D341Med (cell line): ENCODE measurements at regions not wholly inside any gene's neighbourhood (a gene's known extent, or its start where the extent isn't known, plus 50 kb on each side); places are given as distances from the start of the nearest gene placed in this dataset.

ENCODE experiments used
- DNase-seq: peaks from one replicate; pipeline ENCODE4 v3.0.0; 2012; ENCODE audit warnings: low spot score

GRCh38 chr5:28512648-28513047 is 1474.3 kb upstream of the CDH9 start:
- DNase-seq, result peak; percentile 3

GRCh38 chr5:28505121-28505520 is 1466.7 kb upstream of the CDH9 start:
- DNase-seq, result no peak

GRCh38 chr5:28500511-28500910 is 1462.1 kb upstream of the CDH9 start:
- DNase-seq, result no peak

GRCh38 chr5:28499766-28500290 is 1461.4 kb upstream of the CDH9 start:
- no peak for DNase-seq

DNA sequence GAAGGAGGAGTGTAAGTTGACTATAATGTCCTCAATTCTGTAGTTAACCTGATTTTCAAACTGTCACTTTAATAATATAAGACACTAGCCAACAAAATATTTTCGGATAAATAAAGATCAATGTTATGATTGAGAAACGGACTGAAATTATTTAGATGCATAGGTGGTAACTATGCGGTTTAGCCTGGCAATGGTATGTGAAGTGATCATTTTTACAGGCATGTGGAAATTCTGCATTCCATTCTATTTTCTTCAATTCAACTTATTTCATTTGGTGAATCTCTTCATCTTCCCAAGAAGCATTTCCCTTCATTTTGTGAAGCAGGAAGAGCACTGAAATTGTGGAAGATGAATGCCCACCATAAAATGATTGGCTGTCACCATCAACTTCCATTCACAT is 1457.5 kb upstream of the CDH9 start:
- no peak for DNase-seq

DNA sequence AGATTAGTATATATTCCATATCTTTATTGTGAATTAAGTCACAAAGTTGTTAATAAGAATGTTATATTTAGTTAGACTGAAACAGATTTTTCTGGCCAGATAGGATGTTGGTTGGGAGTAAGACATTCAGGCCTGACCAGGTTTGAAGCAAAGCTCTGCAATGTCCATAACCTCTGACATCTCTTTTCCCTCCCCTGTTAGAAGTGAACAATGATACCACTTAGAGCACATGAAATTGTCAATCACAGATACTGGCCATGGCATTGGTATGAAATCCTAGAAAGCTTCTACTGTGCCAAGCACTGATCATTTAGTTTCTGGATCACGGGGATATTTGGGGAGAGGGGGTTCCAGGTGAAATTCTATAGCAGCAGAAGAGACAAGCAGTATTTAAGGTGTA is 1455.1 kb upstream of the CDH9 start:
- no peak for DNase-seq

- DNase-seq, result no peak
Observed at GRCh38 chr5:28488752-28489151, 1450.4 kb upstream of the CDH9 start.

DNA sequence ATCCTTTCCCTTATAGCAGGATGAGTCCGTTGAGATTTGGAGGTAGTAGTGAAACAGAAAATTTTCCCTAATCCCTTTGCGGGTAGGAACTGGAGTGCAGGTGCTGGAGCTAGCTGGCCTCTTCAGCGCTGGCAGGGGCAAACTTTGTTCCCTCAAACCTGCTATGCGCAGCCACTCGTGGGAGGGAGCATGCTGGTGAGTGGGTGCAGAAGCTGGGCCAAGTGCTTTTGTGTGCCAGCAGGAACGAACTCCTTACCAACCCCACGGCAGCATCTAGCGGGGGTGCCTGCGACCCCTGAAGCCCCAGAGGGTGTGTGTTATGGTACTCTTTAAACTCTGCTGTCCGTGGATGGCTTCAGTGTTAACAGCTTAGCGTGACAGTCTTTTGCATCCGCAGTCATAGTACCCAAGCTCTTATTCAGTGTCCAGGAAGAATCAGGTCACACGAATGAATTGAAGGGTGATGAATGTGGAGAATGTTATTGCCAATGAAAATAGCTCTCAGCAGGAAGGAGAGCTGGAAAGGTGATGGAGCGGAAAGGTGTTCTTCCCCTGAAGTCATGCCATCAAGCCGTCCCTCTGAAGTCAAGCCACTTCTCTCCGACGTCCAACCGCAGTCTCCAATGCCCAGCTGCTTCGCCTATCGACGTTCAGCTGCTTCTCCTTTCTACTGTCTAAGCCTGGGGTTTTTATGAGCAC is 1445.1 kb upstream of the CDH9 start:
- no peak for DNase-seq

DNA sequence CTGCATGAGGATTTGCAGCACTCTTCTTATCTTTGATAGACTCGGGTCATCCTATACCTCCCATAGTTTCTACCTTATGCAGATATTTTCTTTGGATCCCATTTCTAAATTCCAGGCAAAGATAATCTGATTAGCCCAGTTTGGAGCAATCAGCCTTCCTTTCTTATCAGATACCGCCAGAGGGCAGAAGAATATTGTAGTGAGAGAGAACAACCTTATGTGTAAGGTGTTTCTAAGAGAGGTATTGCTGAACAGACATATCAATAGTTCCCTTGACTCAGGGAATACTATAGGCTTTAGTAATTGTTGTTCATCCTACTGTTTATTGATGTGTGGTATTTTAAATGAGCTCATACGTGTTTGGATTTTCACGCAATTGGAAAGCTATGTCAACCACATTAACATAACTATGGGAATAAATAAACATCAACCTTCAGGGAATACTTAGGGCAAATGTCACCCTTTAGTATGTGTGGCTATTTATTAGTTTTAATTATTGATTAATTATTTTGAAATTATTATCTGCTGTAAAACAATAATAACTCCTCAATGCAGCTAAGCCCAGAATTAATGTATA is 1435.2 kb upstream of the CDH9 start:
- DNase-seq, result no peak

- DNase-seq, result no peak
Observed at GRCh38 chr5:28468166-28468565, 1429.8 kb upstream of the CDH9 start.

- no peak for DNase-seq
Observed at GRCh38 chr5:28463728-28464127, 1425.3 kb upstream of the CDH9 start.

GRCh38 chr5:28451483-28451882 is 1413.1 kb upstream of the CDH9 start:
- DNase-seq, result no peak

DNA sequence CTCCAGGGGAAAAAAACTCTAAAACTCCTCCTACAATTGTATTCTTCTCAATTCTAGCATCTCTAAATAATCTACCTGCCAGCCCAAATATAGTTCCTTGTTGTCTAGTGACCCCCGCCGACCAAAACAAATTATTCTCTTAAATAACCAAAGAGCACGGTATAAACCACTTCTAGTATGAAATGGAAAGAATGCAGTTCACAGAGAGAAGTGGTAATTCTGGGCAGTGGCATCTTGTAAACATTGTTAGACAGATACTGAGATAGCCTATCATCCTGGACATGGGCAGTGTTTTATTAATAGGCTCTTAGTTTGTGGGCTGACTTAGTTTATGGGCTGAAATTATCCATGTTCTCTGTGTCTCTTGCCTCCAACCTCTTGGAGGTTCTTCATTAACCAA is 1412.6 kb upstream of the CDH9 start:
- DNase-seq, result no peak

DNA sequence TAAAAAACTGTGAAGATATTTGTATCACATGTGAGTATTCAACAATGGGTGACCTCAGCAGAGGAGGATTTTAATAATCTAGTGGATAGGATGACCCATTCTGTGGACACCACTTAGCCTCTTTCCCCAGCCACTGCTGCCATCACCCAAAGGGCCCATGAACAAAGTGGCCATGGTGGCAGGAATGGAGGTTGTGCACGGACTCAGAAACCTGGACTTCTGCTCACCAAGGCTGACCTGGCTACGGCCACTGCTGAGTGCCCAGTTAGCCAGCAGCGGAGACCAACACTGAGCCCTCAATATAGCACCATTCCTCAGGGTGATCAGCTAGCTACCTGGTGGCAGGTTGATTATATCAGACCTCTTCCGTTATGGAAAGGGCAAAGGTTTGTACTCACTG is 1410.4 kb upstream of the CDH9 start:
- no peak for DNase-seq

DNA sequence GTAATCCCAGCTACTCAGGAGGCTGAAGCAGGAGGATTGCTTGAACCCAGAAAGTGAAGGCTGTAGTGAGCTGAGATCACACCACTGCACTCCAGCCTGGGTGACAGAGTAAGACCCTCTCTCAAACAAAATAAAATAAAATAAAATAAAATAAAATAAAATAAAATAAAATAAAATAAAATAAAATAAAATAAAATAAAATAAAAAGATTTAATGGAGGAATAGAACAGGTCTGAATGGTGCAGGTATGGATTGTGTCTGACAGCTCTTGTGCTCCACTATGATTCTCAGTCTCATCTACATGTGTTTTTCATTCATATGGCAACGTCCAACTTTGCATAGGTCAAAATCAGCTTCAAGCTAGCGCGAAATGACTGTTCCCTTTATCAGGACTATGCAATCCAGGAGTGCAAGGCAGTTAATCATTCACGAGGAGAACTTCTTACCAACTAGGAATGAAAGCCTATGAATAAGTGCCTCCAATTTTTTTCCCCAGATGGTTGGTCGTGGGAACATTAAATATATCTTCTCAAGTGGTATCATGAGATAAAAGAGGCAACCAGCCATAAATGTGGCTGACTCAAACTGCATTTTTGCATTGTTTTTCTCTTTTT is 1392.3 kb upstream of the CDH9 start:
- DNase-seq, result no peak

GRCh38 chr5:28421141-28421540 is 1382.8 kb upstream of the CDH9 start:
- no peak for DNase-seq

DNA sequence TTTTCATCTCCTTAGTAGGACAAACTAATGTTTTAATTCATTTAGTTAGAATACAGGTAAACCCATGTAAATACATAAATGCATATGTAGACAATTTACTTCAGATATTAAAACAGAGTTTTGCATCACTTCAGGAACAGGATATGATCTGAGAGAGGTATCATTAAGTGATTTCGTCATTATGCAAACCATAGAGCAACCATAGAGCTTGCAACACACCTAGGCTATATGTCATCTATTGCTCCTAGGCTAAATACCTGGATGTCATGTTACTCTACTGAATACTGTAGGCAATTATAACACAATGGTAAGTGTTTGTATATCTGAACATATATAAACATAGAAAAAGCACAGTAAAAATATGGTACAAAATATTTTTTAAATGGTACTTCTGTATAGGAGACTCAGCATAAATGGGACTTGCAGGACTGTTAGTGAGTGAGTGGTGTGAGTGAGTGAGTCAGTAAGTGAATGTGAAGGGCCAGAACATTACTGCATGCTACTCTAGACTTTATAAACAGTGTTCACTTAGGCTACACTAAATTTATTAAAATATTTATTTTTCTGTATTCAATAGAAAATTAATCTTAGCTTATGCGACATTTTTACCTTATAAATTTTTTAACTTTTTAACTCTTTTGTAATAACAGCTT is 1377.5 kb upstream of the CDH9 start:
- DNase-seq, result no peak

DNA sequence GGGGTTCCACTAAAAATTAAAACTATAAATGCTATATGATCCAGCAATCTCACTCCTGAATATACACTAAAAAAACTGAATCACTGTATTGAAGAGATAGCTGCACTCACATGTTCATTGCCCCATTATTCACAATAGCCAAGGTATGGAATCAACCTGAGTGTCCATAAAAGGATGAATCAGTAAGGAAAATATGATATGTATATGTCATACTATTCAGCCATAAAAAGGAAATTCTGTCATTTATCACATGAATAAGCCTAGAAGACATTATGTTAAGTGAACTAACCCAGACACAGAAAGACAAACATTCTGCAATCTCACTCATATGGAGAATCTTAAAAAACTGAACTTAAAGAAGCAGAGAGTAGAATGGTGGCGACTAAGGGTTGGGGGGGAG is 1376.2 kb upstream of the CDH9 start:
- DNase-seq, result no peak

DNA sequence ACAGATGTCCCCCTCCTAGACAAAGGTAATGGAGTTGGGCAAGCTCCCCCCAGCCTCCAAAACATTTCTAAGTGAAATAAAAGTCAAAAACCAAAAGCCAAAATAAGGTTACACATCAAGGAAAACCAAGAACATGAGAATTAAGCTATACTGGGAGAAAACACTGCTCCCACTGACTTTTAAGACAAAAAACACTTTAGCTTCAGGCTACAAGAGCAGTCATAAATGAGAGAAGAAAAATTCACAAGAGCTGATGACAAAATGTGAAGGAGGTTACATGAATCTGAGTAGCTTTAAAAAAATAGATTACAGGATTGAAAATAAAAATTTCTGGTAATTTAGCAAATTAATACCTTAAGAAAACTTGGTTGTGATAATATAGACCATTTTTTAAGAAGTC is 1370.3 kb upstream of the CDH9 start:
- no peak for DNase-seq

DNA sequence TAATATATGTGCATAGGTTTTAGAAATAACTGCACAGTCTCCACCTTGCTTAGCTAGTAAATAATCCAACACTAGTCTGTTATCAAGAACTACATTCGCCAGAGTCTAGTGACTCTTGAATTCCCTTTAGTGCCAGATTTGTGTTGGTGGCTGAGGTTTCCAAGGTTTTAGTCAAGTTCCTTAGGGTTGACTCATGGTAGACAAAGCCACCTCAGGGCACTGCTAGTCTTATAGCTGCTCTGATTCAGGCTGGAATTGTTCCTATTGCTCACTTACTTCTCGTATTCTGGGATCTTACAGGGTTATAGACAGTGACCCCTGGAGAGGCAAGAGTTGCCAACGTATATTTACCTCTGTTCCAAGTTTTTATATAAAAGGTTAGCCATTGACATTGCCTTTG is 1369.8 kb upstream of the CDH9 start:
- DNase-seq, result no peak

DNA sequence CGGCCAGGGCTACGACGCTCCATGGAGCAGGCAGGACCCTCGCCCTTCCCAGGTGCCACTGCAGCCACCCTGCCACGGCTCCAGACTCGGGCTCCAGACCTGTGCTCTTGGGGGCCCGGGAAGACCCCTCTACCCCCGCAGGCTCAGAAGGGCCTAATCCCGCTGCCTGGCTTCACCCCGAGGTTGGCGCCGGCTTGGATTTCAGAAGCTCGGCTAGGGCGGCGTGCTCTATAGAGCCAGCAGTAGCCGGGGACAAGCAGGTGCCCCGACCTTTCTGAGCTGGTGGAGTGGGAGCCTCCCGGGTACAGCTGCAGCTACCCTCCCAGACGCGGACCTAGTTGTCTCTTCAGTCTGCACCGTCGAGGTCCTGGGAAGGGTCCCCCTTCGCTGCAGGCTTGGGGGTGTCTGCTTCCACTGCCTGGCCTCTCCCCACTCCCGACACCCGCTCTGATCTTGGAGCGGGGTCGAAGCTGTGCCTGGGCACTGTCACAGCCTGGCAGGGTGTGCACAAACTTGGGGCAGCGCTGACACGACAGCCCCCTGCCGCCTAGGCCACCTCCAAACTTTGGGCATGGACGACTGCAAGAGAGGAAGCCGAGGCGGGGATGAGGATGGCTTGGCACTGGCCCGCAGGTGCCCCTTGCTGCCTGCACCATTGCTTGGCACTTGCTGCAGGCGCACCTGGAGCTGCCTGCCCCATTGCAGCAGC is 1366.1 kb upstream of the CDH9 start:
- DNase-seq, result no peak

DNA sequence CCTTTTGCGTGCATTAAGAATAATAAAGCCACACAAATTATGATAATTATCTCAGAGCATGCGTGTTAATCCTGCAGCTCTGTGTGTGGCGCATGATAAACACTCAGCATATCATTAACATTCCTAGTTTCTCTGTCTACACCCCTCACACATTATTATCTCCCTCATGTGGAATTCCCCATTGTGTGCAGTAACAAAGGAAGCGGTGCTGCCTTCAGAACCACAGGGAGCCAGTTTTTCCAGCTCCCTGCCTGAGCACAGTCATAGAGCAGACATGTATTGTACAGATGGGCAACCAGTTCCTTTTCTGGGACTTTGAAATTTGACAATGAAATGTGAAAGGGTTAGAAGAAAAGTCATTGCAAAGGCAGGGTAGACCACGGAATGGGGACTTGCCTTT is 1365.5 kb upstream of the CDH9 start:
- peak; percentile 32 for DNase-seq
